ENCODE measurements at regions not wholly inside any gene's neighbourhood (a gene's known extent, or its start where the extent isn't known, plus 50 kb on each side); places are given as distances from the start of the nearest gene placed in this dataset.

- Histone ChIP-seq H3K36me3 (ENCODE audit: insufficient read depth) (no peaks in the 10 kb centered on the region), H3K4me1 (ENCODE audit: insufficient read depth) (no peaks in the 10 kb centered on the region), H3K4me3 (ENCODE audit: low read depth, low read length) (no peak overlapping the region), H3K27ac (ENCODE audit: low read depth) (no peak overlapping the region)
- 84% methylated on average over 6 of the region's 6 CpGs for WGBS
- DNase-seq (ENCODE audit: extremely low spot score): no peak
These were observed 258.7 kb upstream of the RAB6C start for GRCh38 chr2:129720761-129721160.

- Histone ChIP-seq H3K4me1 (ENCODE audit: insufficient read depth) (no peaks in the 10 kb centered on the region), H3K36me3 (ENCODE audit: insufficient read depth) (no peaks in the 10 kb centered on the region), H3K27ac (ENCODE audit: low read depth) (no peak overlapping the region), H3K4me3 (ENCODE audit: low read depth, low read length) (no peak overlapping the region)
- WGBS: 71% methylated on average over 3 of the region's 3 CpGs
- DNase-seq (ENCODE audit: extremely low spot score): no peak
These were observed 258.2 kb upstream of the RAB6C start for GRCh38 chr2:129721236-129721635.

- 72% methylated on average over 15 of the region's 15 CpGs for WGBS
- Histone ChIP-seq H3K36me3 (ENCODE audit: insufficient read depth) (no peaks in the 10 kb centered on the region), H3K4me1 (ENCODE audit: insufficient read depth) (no peaks in the 10 kb centered on the region), H3K4me3 (ENCODE audit: low read depth, low read length) (no peak overlapping the region), H3K27ac (ENCODE audit: low read depth) (no peak overlapping the region)
- DNase-seq (ENCODE audit: extremely low spot score): no peak
These were observed 257.6 kb upstream of the RAB6C start for GRCh38 chr2:129721846-129722245.

- H3K4me1 ChIP-seq (ENCODE audit: insufficient read depth): no peaks in the 10 kb centered on the region
- no peaks in the 10 kb centered on the region for H3K36me3 ChIP-seq (ENCODE audit: insufficient read depth)
- no peak for DNase-seq (ENCODE audit: extremely low spot score)
- no peak overlapping the region for H3K27ac ChIP-seq (ENCODE audit: low read depth)
- WGBS: 74% methylated on average over 20 of the region's 20 CpGs
- no peak overlapping the region for H3K4me3 ChIP-seq (ENCODE audit: low read depth, low read length)
These were observed 257.0 kb upstream of the RAB6C start for GRCh38 chr2:129722306-129723019.

- DNase-seq (ENCODE audit: extremely low spot score): no peak
- Histone ChIP-seq H3K36me3 (ENCODE audit: insufficient read depth) (no peaks in the 10 kb centered on the region), H3K4me1 (ENCODE audit: insufficient read depth) (no peaks in the 10 kb centered on the region), H3K4me3 (ENCODE audit: low read depth, low read length) (no peak overlapping the region), H3K27ac (ENCODE audit: low read depth) (no peak overlapping the region)
- 80% methylated on average over 13 of the region's 13 CpGs for WGBS
These were observed 256.0 kb upstream of the RAB6C start for GRCh38 chr2:129723277-129724020.

GRCh38 chr2:129724021-129724757 lies 255.3 kb upstream of the RAB6C start:
- DNase-seq (ENCODE audit: extremely low spot score): no peak
- Histone ChIP-seq H3K27ac (ENCODE audit: low read depth) (no peak overlapping the region), H3K4me1 (ENCODE audit: insufficient read depth) (no peaks in the 10 kb centered on the region), H3K36me3 (ENCODE audit: insufficient read depth) (no peaks in the 10 kb centered on the region), H3K4me3 (ENCODE audit: low read depth, low read length) (no peak overlapping the region)
- WGBS: 91% methylated on average over 10 of the region's 10 CpGs

- WGBS: 42% methylated on average over 5 of the region's 5 CpGs
- no peak for DNase-seq (ENCODE audit: extremely low spot score)
- H3K36me3 ChIP-seq (ENCODE audit: insufficient read depth): no peaks in the 10 kb centered on the region
These were observed 253.2 kb upstream of the RAB6C start for GRCh38 chr2:129726216-129726615.

GRCh38 chr2:129727286-129727685 lies 252.2 kb upstream of the RAB6C start:
- H3K4me3 ChIP-seq (ENCODE audit: low read depth, low read length): no peak overlapping the region
- no peak overlapping the region for H3K27ac ChIP-seq (ENCODE audit: low read depth)
- no peak for DNase-seq (ENCODE audit: extremely low spot score)
- 84% methylated on average over 4 of the region's 4 CpGs for WGBS
- H3K4me1 ChIP-seq (ENCODE audit: insufficient read depth): no peaks in the 10 kb centered on the region
- H3K36me3 ChIP-seq (ENCODE audit: insufficient read depth): no peaks in the 10 kb centered on the region

More at GRCh38 chr2:129726216-129726615, 253.2 kb upstream of the RAB6C start:
- Histone ChIP-seq H3K4me1 (ENCODE audit: insufficient read depth) (no peaks in the 10 kb centered on the region), H3K27ac (ENCODE audit: low read depth) (no peak overlapping the region), H3K4me3 (ENCODE audit: low read depth, low read length) (no peak overlapping the region)

GRCh38 chr2:129728035-129728972 lies 251.2 kb upstream of the RAB6C start:
- no peak overlapping the region for H3K4me3 ChIP-seq (ENCODE audit: low read depth, low read length)
- DNase-seq (ENCODE audit: extremely low spot score): no peak
- H3K36me3 ChIP-seq (ENCODE audit: insufficient read depth): no peaks in the 10 kb centered on the region
- no peaks in the 10 kb centered on the region for H3K4me1 ChIP-seq (ENCODE audit: insufficient read depth)
- WGBS: 87% methylated on average over 14 of the region's 14 CpGs
- H3K27ac ChIP-seq (ENCODE audit: low read depth): no peak overlapping the region

GRCh38 chr2:129729011-129729410 lies 250.5 kb upstream of the RAB6C start:
- no peak for DNase-seq (ENCODE audit: extremely low spot score)
- 87% methylated on average over 9 of the region's 9 CpGs for WGBS
- H3K4me1 ChIP-seq (ENCODE audit: insufficient read depth): no peaks in the 10 kb centered on the region

GRCh38 chr2:129729646-129730045 lies 249.8 kb upstream of the RAB6C start:
- Histone ChIP-seq H3K36me3 (ENCODE audit: insufficient read depth) (no peaks in the 10 kb centered on the region), H3K4me3 (ENCODE audit: low read depth, low read length) (no peak overlapping the region), H3K27ac (ENCODE audit: low read depth) (no peak overlapping the region), H3K4me1 (ENCODE audit: insufficient read depth) (no peaks in the 10 kb centered on the region)
- no peak for DNase-seq (ENCODE audit: extremely low spot score)
- WGBS: 93% methylated on average over 4 of the region's 4 CpGs

More at GRCh38 chr2:129729011-129729410, 250.5 kb upstream of the RAB6C start:
- H3K27ac ChIP-seq (ENCODE audit: low read depth): no peak overlapping the region
- no peaks in the 10 kb centered on the region for H3K36me3 ChIP-seq (ENCODE audit: insufficient read depth)
- H3K4me3 ChIP-seq (ENCODE audit: low read depth, low read length): no peak overlapping the region

GRCh38 chr2:129730979-129731378 lies 248.5 kb upstream of the RAB6C start:
- WGBS: 85% methylated on average over 4 of the region's 4 CpGs
- DNase-seq (ENCODE audit: extremely low spot score): no peak
- Histone ChIP-seq H3K4me1 (ENCODE audit: insufficient read depth) (no peaks in the 10 kb centered on the region), H3K4me3 (ENCODE audit: low read depth, low read length) (no peak overlapping the region), H3K27ac (ENCODE audit: low read depth) (no peak overlapping the region), H3K36me3 (ENCODE audit: insufficient read depth) (no peaks in the 10 kb centered on the region)

Data from urinary bladder (tissue), 3 donors.